Fibroblast of villous mesenchyme (primary cell): ENCODE measurements at regions not wholly inside any gene's neighbourhood (a gene's known extent, or its start where the extent isn't known, plus 50 kb on each side); places are given as distances from the start of the nearest gene placed in this dataset.
A peak's percentile ranks its signal among the peaks of the same experiment; 100 is the strongest.

Source experiments
- DNase-seq: peaks from one replicate; pipeline ENCODE4 v3.0.0-alpha.2; 2010; ENCODE audit warnings: low read depth
- H3K4me3 ChIP-seq: 2 replicates; pipeline ENCODE4 v1.5.1; 2011; ENCODE audit warnings: low read depth, mild to moderate bottlenecking, low read length
- CTCF ChIP-seq: IDR thresholded peaks from 2 replicates; pipeline ENCODE4 v1.5.1; 2012; ENCODE audit warnings: low read depth, mild to moderate bottlenecking, low read length; ENCODE audit not compliant: insufficient read depth

DNA sequence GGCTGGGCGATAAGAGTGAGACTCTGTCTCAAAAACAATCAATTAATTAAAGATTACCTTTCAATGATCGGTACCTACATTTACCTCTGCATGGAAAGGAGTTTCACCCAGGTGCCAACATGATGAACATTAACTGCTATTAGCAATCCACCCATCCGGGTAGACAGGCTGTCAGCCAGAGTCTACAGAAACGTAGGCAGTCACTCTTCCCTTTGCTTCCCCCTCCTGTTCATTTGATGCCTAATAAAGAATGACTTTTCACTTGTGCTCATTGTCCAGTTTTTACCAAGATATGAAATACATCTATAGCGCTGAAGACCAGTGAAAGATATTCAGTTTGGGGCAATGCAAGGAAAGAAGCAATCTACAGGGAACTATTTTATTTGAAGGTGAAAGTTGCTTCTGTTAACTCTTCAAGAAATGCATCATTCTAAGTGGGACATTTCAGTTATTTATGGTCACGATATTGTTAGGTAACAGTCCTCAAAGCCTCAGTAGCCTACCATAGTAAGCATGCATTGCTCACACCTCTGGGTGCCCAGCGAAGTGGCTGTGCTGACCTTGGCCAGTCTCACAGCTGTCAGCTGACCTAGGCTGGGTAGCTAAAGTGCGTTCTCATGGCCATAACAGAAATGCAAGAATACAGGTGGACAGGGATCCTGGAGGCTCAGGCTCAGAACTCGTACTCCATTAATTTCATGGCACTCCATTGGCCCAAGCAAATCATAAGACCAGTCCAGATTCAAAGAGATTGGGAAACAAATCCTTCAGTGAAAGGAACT lies 87.2 kb upstream of the DMRT1 start:
- H3K4me3 ChIP-seq, result no peak overlapping the region
- no peak for DNase-seq
- TF ChIP-seq CTCF, result no peak

DNA sequence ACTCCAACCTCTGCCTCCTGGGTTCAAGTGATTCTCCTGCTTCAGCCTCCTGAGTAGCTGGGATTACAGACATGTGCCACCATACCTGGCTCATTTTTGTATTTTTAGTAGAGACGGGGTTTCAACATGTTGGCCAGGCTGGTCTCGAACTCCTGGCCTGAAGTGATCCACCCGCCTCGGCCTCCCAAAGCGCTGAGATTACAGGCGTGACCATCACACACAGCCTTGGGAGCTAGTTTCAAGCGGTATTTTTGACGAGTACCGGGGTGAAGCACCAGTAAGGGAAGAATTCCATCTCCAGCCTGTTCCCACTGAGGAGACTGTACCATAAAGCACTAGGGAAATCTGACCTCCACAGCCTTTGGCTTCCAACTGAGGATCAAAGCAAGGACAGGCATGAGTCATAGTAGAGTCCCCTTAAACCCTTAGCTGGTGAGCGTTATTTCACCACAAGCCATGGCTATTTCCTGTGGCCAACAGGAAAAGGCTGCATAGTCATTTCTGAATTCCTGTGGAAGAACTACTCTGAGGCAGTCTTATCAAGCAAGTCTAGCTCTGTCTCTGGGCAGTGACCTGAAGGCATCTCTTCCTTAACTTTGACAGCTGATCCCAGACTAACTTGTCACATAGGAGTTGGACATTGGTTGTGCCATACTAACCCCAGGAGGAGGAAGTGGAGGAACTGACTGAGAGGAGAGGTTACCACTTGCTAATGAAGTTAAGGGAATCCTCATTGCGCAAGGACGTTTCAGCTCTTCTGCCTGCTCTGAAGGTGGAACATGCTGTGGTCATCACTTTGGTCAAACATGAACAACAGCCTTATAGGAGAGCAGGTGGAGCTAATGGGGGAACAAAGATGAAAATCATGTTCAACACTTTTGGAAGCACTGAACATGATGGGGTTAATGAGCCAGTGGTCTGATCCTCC lies 85.8 kb upstream of the DMRT1 start:
- DNase-seq, result peak; percentile 92
- no peak for TF ChIP-seq CTCF
- no peak overlapping the region for H3K4me3 ChIP-seq

DNA sequence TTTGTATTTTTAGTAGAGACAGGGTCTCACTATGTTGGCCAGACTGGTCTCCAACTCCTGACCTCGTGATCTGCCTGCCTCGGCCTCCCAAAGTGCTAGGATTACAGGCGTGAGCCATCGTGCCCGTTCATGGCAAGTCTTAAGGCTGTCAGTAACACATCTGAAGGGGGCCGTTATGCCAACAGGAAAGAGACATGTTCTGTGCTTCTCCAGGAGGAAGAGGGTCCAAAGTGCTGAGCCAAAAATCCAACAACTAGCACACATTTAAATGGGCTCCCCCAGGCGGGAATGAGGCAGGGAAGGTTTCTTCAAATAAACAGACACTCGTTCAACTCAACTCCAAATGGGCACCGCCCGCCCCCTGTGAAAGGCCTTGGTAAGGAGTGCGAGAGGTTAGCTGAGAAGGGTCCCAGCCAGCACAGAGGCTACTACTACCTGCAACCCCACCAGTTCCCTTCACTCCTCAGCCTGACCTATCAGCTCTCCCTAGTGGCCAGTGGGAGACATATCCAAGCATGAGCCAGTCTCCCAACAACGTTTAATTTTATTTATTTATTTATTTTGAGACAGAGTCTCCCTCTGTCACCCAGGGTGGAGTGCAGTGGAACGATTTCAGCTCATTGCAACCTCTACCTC lies 84.1 kb upstream of the DMRT1 start:
- H3K4me3 ChIP-seq, result no peak overlapping the region
- peak; percentile 75 for DNase-seq
- TF ChIP-seq CTCF, result peak; percentile 79

DNA sequence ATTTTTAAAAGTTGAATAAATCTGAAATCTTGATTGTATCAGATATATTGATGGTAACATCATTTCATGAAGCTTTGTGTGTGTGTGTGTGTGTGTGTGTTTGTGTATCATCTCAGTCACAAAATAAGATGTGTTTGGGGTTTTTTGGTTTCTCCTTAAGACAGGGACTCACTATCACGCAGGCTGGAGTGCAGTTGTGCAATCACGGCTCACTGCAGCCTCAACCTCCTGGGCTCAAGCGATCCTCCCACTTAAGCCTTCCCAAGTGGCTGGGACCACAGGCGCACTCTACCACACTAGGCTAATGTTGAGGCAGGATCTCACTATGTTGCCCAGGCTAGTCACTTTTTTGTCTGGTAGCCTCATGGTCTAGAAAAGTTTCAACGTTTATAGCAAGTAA lies 83.4 kb upstream of the DMRT1 start:
- no peak overlapping the region for H3K4me3 ChIP-seq
- TF ChIP-seq CTCF, result no peak
- DNase-seq, result no peak

DNA sequence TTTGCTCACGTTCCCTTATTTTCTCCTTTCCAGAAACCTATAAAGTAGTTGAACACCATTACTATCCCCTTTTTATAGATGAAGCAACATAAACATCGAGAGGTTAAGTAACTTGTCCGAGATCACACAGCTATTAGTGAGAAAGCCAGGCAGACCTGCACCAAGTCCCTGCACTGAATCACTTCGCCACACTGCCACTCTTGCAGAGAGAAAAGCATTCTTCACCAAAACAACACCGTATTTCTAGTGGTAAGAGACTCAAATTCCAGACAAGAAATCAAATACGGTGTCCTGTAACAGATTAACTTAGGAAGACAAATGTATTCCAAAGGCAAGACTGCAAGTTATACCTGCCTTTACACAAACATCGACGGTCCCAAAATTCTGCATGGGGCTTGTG lies 82.0 kb upstream of the DMRT1 start:
- no peak for TF ChIP-seq CTCF
- no peak for DNase-seq
- no peak overlapping the region for H3K4me3 ChIP-seq

GRCh38 chr9:759983-760736 lies 81.3 kb upstream of the DMRT1 start:
- TF ChIP-seq CTCF, result no peak
- DNase-seq, result no peak
- no peak overlapping the region for H3K4me3 ChIP-seq
